CD4-positive, CD25-positive, alpha-beta regulatory T cell (primary cell): ENCODE measurements at regions not wholly inside any gene's neighbourhood (a gene's known extent, or its start where the extent isn't known, plus 50 kb on each side); places are given as distances from the start of the nearest gene placed in this dataset.

Experiments
- ATAC-seq, 2 donors: fragments of 150-1000 bp; cut with Tn5 transposase; one replicate each; pipeline ENCODE4 v1.10.0; 2021; ENCODE audit warnings: low read depth in 2 of 2, moderate number of reproducible peaks in 2 of 2, moderate library complexity in 1 of 2
- DNase-seq, 3 donors: peaks; one replicate each; pipeline versions ENCODE4 v3.0.0 to v3.0.0-alpha.2; 2012 to 2022; ENCODE audit warnings: mixed read lengths in 1 of 3
- H3K27ac ChIP-seq: one replicate; pipeline ENCODE4 v1.7.0; 2013; ENCODE audit warnings: mild to moderate bottlenecking, low read length; ENCODE audit not compliant: insufficient read depth, poor library complexity, severe bottlenecking
- H3K27me3 ChIP-seq: one replicate; pipeline ENCODE4 v1.7.0; 2013; ENCODE audit warnings: low read length; ENCODE audit not compliant: control insufficient read depth, insufficient read depth
- H3K36me3 ChIP-seq: one replicate; pipeline ENCODE4 v1.7.0; 2013; ENCODE audit warnings: mild to moderate bottlenecking, low read length, moderate library complexity; ENCODE audit not compliant: control insufficient read depth, insufficient read depth
- H3K4me1 ChIP-seq: 2 replicates; pipeline ENCODE4 v1.7.0; 2013; ENCODE audit warnings: mild to moderate bottlenecking, low read length; ENCODE audit not compliant: insufficient read depth, control insufficient read depth, poor library complexity, severe bottlenecking
- H3K4me3 ChIP-seq: one replicate; pipeline ENCODE4 v1.7.0; 2013; ENCODE audit warnings: low read depth, mild to moderate bottlenecking, low read length, moderate library complexity
- H3K9me3 ChIP-seq, 2 experiments: 1 replicate in 1 of 2; 2 replicates in 1 of 2; pipeline ENCODE4 v1.7.0; 2013; ENCODE audit warnings: low read length in 2 of 2, mild to moderate bottlenecking in 1 of 2, moderate library complexity in 1 of 2; ENCODE audit not compliant: control insufficient read depth in 2 of 2
- H3K27ac Mint-ChIP-seq, 3 donors: one replicate each; pipeline ENCODE4 v1.8.0; 2020 to 2022; ENCODE audit warnings: mild to moderate bottlenecking in 3 of 3, mixed read lengths in 3 of 3, moderate library complexity in 2 of 3
- H3K27me3 Mint-ChIP-seq: one replicate; pipeline ENCODE4 v1.8.0; 2022; ENCODE audit warnings: mild to moderate bottlenecking, mixed read lengths
- H3K36me3 Mint-ChIP-seq: one replicate; pipeline ENCODE4 v1.8.0; 2020; ENCODE audit warnings: mixed read lengths
- H3K4me1 Mint-ChIP-seq, 4 donors: one replicate each; pipeline ENCODE4 v1.8.0; 2020 to 2022; ENCODE audit warnings: mixed read lengths in 4 of 4, mild to moderate bottlenecking in 1 of 4
- H3K4me3 Mint-ChIP-seq, 4 donors: one replicate each; pipeline ENCODE4 v1.8.0; 2020 to 2022; ENCODE audit warnings: mild to moderate bottlenecking in 4 of 4, mixed read lengths in 4 of 4, moderate library complexity in 3 of 4
- H3K9me3 Mint-ChIP-seq, 7 donors: one replicate each; pipeline ENCODE4 v1.8.0; 2020 to 2022; ENCODE audit warnings: mixed read lengths in 7 of 7, mild to moderate bottlenecking in 3 of 7, moderate library complexity in 2 of 7

DNA sequence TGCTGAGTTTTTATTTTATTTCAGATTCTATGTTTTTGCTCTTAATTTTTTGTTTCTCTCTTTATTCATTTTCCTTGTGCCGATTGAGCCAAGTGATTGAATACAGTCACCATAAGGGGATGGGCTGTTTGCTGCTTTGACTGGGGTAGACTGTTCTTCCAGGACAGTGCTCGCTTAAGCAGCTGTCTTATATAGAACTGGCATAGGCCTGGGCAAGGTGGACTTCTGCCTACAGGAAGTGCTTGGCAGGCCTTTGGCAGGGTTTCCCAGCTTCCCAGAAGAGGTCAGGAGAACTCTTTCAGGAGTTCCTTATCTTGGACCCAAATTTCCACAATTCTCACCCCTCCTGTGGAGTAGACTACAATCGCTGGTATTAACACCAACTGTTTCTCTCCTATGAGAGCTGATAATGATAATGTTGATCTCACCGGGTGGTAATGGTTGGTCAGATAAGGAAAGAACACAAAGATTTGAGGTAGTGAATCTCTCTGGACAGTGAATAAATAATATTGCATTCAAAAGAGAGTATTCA lies 207.5 kb upstream of the ST6GAL2 start:
- H3K27ac Mint-ChIP-seq: no peak overlapping the region
- no peaks in the 10 kb centered on the region for H3K4me1 ChIP-seq
- H3K4me3 Mint-ChIP-seq: no peak overlapping the region
- H3K4me1 Mint-ChIP-seq: no peaks in the 10 kb centered on the region
- no peaks in the 10 kb centered on the region for H3K27me3 ChIP-seq
- H3K9me3 ChIP-seq: no peaks in the 10 kb centered on the region
- peaks cover 0 to 7% (median 2%) of the 10 kb centered on the region in 7 donors for H3K9me3 Mint-ChIP-seq
- no peak overlapping the region for H3K4me3 ChIP-seq
- no peaks in the 10 kb centered on the region for H3K36me3 ChIP-seq
- no peaks in the 10 kb centered on the region for H3K27me3 Mint-ChIP-seq
- DNase-seq: no peak
- H3K27ac ChIP-seq: no peak overlapping the region
- H3K36me3 Mint-ChIP-seq: no peaks in the 10 kb centered on the region
- ATAC-seq: no peak

DNA sequence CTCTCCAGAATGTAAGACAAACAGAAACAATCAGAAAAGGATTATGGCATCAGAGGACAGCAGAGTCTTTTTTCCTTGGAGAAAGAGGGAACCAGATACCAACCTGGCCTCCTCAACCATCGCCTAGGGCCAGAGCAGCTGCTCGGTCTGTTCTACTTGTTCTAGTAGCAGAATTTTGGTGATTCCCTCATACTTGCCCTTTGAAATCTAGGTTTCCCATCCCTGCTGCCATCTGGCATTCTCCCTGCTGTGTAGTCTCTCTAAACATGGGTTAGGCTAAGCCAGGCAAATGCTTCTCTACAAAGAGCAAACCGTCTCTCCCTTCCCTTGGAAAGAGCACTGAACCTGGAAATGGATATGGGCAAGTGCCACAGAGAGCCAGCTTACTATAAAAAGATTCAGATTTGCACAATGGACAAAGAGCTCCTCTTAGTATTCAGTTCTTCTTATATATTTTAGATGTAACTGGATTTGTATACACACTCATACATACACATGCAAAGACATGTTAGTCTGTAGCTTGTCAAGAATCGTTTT lies 208.6 kb upstream of the ST6GAL2 start:
- H3K4me3 ChIP-seq: no peak overlapping the region
- H3K4me3 Mint-ChIP-seq: no peak overlapping the region
- no peaks in the 10 kb centered on the region for H3K27me3 ChIP-seq
- no peaks in the 10 kb centered on the region for H3K4me1 ChIP-seq
- H3K9me3 Mint-ChIP-seq: peaks cover 0 to 5% (median 2%) of the 10 kb centered on the region in 7 donors
- H3K27me3 Mint-ChIP-seq: no peaks in the 10 kb centered on the region
- ATAC-seq: no peak
- H3K36me3 ChIP-seq: no peaks in the 10 kb centered on the region
- H3K27ac ChIP-seq: no peak overlapping the region
- no peak overlapping the region for H3K27ac Mint-ChIP-seq
- H3K9me3 ChIP-seq: no peaks in the 10 kb centered on the region
- H3K36me3 Mint-ChIP-seq: no peaks in the 10 kb centered on the region
- no peak for DNase-seq
- no peaks in the 10 kb centered on the region for H3K4me1 Mint-ChIP-seq

DNA sequence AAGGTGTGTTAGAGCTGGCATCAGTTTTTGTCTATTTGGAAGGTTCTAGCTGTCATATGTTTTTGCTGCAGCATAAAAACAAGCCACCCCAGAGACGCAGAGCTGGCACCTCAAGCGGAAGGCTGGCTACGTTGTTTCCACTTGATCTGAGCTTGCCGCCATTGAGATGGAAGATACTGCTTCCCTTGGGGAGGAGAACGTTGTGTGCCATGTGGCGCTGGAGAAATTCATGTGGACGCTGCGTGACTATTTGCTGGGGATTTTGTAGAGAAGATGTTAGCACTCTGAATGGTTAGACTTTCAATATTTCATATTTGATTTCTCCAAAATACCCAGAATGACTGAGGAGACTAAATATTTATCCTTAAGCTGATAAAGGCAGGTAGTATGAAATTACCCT lies 216.2 kb upstream of the ST6GAL2 start:
- Histone ChIP-seq H3K36me3 (no peaks in the 10 kb centered on the region), H3K4me3 (no peak overlapping the region), H3K4me1 (no peaks in the 10 kb centered on the region), H3K9me3 (no peaks in the 10 kb centered on the region), H3K27me3 (no peaks in the 10 kb centered on the region), H3K27ac (no peak overlapping the region)
- no peak overlapping the region for H3K27ac Mint-ChIP-seq
- no peaks in the 10 kb centered on the region for H3K4me1 Mint-ChIP-seq
- DNase-seq (no peak), ATAC-seq (no peak)
- H3K27me3 Mint-ChIP-seq: no peaks in the 10 kb centered on the region
- no peak overlapping the region for H3K4me3 Mint-ChIP-seq
- H3K36me3 Mint-ChIP-seq: no peaks in the 10 kb centered on the region
- H3K9me3 Mint-ChIP-seq: peaks cover 2 to 10% (median 3%) of the 10 kb centered on the region in 7 donors

DNA sequence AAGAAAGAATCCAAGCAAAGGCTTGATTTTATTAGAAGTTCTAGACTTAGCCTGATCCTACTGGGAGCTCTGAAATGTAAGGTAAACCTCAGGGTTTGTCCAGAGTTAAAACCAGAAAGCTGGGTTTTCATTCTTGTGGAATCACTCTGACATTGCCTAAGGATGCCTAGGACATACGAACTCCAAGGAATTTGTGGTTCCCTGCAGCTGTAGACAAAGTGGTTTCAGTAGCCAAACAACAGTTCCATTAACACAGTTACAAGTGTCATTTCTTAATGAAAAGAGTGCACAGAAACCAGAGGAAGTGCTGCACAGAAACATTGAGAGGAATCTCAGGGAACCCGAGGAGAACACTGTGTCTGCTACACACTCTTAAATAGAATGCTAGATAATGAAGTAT lies 221.4 kb upstream of the ST6GAL2 start:
- H3K36me3 Mint-ChIP-seq: no peaks in the 10 kb centered on the region
- Histone ChIP-seq H3K27ac (no peak overlapping the region), H3K9me3 (no peaks in the 10 kb centered on the region), H3K4me1 (no peaks in the 10 kb centered on the region), H3K36me3 (no peaks in the 10 kb centered on the region), H3K4me3 (no peak overlapping the region), H3K27me3 (no peaks in the 10 kb centered on the region)
- H3K27me3 Mint-ChIP-seq: no peaks in the 10 kb centered on the region
- no peak overlapping the region for H3K4me3 Mint-ChIP-seq
- peaks cover 0 to 7% (median 2%) of the 10 kb centered on the region in 7 donors for H3K9me3 Mint-ChIP-seq
- no peak overlapping the region for H3K27ac Mint-ChIP-seq
- H3K4me1 Mint-ChIP-seq: no peaks in the 10 kb centered on the region
- no peak for DNase-seq
- ATAC-seq: no peak

DNA sequence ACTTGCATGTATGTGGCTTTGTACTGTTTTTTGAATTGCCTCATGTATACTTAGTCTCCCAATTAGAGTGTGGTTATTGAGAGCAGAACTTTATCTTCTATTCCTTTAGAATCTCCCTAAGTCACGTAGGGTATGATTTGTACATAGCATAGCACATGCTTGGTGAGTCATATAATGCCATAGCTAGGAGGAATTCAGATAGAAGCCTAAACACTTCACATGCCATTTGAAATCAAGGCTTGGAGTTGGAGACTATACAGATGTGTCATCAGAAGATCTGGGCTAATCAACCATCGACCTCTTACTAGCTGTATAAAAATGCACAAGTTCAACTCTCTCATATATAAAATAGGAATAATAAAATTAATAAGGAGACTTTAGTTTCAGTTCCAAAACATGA lies 222.6 kb upstream of the ST6GAL2 start:
- H3K27ac ChIP-seq: no peak overlapping the region
- ATAC-seq: no peak
- no peaks in the 10 kb centered on the region for H3K36me3 ChIP-seq
- Mint-ChIP-seq H3K9me3 (peaks cover 0 to 7% (median 2%) of the 10 kb centered on the region in 7 donors), H3K4me1 (no peaks in the 10 kb centered on the region), H3K27ac (no peak overlapping the region), H3K4me3 (no peak overlapping the region), H3K36me3 (no peaks in the 10 kb centered on the region), H3K27me3 (no peaks in the 10 kb centered on the region)
- DNase-seq: no peak
- H3K4me3 ChIP-seq: no peak overlapping the region
- no peaks in the 10 kb centered on the region for H3K9me3 ChIP-seq
- H3K4me1 ChIP-seq: no peaks in the 10 kb centered on the region
- no peaks in the 10 kb centered on the region for H3K27me3 ChIP-seq

DNA sequence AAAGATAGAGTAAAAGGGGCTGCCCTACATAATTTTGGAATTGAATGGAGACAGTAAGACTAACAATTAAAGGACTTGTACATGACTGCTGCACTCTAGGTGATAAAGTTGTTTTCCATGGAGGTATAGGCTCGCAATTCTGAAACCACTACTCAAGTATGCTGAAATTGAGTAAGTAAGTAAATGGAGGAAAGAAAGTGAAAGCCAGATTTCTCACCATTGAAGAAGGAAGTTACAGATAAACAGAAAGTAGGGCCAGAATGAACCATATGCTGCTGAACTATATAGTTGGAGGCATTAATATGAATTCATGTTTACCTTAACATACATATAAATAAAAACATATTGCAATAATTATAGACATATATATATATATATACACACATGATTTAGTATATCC lies 225.7 kb upstream of the ST6GAL2 start:
- Mint-ChIP-seq H3K4me1 (no peaks in the 10 kb centered on the region), H3K27me3 (no peaks in the 10 kb centered on the region), H3K9me3 (peaks cover 0 to 5% (median 0%) of the 10 kb centered on the region in 7 donors), H3K4me3 (no peak overlapping the region), H3K27ac (no peak overlapping the region), H3K36me3 (no peaks in the 10 kb centered on the region)
- Histone ChIP-seq H3K27me3 (no peaks in the 10 kb centered on the region), H3K36me3 (no peaks in the 10 kb centered on the region), H3K4me3 (no peak overlapping the region), H3K27ac (no peak overlapping the region), H3K4me1 (no peaks in the 10 kb centered on the region), H3K9me3 (no peaks in the 10 kb centered on the region)
- DNase-seq (no peak), ATAC-seq (no peak)

DNA sequence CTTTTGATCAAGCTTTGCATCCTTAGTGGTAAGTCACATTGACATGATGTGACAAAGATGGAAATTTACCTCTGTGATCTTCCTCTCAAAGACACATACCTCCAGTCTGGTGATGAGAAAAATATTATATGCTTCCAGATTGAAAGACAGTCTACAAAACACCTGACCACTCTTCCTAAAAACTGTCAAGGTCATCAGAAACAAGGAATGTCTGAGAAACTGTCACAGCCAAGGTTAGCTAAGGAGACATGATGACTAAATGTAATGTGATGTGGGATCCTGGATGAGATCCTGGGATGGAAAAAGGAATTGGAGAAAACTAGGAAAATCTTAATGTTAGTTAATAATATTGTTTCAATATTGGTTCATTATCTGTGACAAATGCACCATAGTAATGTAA lies 226.6 kb upstream of the ST6GAL2 start:
- Histone ChIP-seq H3K36me3 (no peaks in the 10 kb centered on the region), H3K4me3 (no peak overlapping the region), H3K9me3 (no peaks in the 10 kb centered on the region), H3K27me3 (no peaks in the 10 kb centered on the region), H3K4me1 (no peaks in the 10 kb centered on the region), H3K27ac (no peak overlapping the region)
- Mint-ChIP-seq H3K9me3 (peaks cover 0 to 5% (median 0%) of the 10 kb centered on the region in 7 donors), H3K27ac (no peak overlapping the region), H3K4me3 (no peak overlapping the region), H3K36me3 (no peaks in the 10 kb centered on the region), H3K27me3 (no peaks in the 10 kb centered on the region), H3K4me1 (no peaks in the 10 kb centered on the region)
- ATAC-seq: no peak
- no peak for DNase-seq

DNA sequence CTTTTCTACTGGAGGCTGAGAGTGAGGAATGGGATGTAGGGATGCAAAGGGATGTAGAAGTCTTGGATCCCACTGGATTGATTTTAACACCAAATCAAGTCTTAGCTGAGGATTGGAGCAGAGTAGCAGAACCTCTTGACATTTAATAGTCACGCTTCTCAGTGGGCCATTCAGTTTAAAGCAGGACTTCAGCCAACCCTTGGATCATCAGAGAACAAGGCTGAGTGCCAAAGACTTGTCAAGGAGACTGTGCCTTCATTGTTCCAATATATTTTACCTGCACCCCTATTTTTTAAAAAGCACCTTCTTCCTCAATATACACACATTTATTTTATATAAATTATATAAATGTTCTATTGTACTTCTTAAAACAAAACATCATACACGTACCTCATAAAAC lies 242.4 kb upstream of the ST6GAL2 start:
- no peak for DNase-seq
- Mint-ChIP-seq H3K27me3 (no peaks in the 10 kb centered on the region), H3K4me1 (no peaks in the 10 kb centered on the region), H3K36me3 (no peaks in the 10 kb centered on the region), H3K27ac (no peak overlapping the region), H3K9me3 (peaks cover 0 to 7% (median 0%) of the 10 kb centered on the region in 7 donors), H3K4me3 (no peak overlapping the region)
- Histone ChIP-seq H3K4me3 (no peak overlapping the region), H3K4me1 (no peaks in the 10 kb centered on the region), H3K36me3 (no peaks in the 10 kb centered on the region), H3K9me3 (no peaks in the 10 kb centered on the region), H3K27ac (no peak overlapping the region), H3K27me3 (no peaks in the 10 kb centered on the region)
- no peak for ATAC-seq
